ENCODE measurements at regions not wholly inside any gene's neighbourhood (a gene's known extent, or its start where the extent isn't known, plus 50 kb on each side); places are given as distances from the start of the nearest gene placed in this dataset.

- no peak for TF ChIP-seq ZNF10 (tag by site-specific recombination; IDR thresholded peaks at IDR 0.05)
- TF ChIP-seq AEBP2 (tag by site-specific recombination; IDR thresholded peaks at IDR 0.05; ENCODE audit: borderline replicate concordance), result no peak
- TF ChIP-seq ZNF26 (tag by site-specific recombination; IDR thresholded peaks at IDR 0.05), result no peak
- no peak for TF ChIP-seq ZNF174 (tag by site-specific recombination; IDR thresholded peaks at IDR 0.05)
- TF ChIP-seq ZBTB1 (tag by site-specific recombination; IDR thresholded peaks at IDR 0.05), result no peak
- no peak for TF ChIP-seq ZNF121 (tag by site-specific recombination; IDR thresholded peaks at IDR 0.05)
- TF ChIP-seq ZBTB6 (tag by site-specific recombination; IDR thresholded peaks at IDR 0.05), result no peak
- TF ChIP-seq ZNF549 (tag by site-specific recombination; IDR thresholded peaks at IDR 0.05), result no peak
- TF ChIP-seq FEZF1 (tag by site-specific recombination; IDR thresholded peaks at IDR 0.05), result no peak
These were observed 137.2 kb upstream of the ARHGAP5 start for GRCh38 chr14:31939934-31940333.

Data from HEK293 (cell line).